ENCODE measurements at regions not wholly inside any gene's neighbourhood (a gene's known extent, or its start where the extent isn't known, plus 50 kb on each side); places are given as distances from the start of the nearest gene placed in this dataset.

GRCh38 chr6:22208026-22208425 lies 88.8 kb downstream of the PRL start:
- TF ChIP-seq CTCF (IDR thresholded peaks at IDR 0.05): no peak
- no peak for TF ChIP-seq POLR2A (IDR thresholded peaks at IDR 0.05)

Data from heart left ventricle (tissue), 13 donors.